ENCODE measurements at regions not wholly inside any gene's neighbourhood (a gene's known extent, or its start where the extent isn't known, plus 50 kb on each side); places are given as distances from the start of the nearest gene placed in this dataset.

DNA sequence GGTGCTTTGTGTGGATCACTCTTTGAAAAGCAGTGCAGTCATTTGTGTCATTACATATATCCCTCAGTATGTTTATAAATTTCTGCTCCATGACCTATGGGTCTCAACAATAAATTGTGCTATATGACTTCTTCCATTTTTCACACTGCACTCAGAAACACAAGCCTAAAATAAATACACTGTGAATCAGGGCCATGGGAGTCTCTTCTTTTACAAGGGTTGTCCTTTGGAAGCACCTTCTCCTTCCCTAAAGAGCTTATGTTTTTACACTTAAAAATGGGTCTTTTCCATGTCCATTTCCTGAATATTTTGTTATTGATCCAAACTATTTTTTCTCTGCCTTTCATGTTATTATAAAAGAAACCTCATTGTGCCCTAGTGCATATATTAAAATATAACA, 108.3 kb upstream of the MEOX2 start:
- H3K27ac ChIP-seq (ENCODE audit: low read length) = no peak overlapping the region
- no peaks in the 10 kb centered on the region for H3K36me3 ChIP-seq (ENCODE audit: control insufficient read depth, insufficient read depth, low read length)
- no peaks in the 10 kb centered on the region for H3K4me1 ChIP-seq (ENCODE audit: control insufficient read depth, insufficient read depth, low read length)
- H3K9me3 ChIP-seq (ENCODE audit: control insufficient read depth, insufficient read depth, low read depth, low read length) = no peaks in the 10 kb centered on the region
- BruUV-seq (replicated peaks) = no TSS peak
- intact Hi-C loops (cut with micrococcal nuclease; ENCODE audit: unreplicated experiment) = no loop called here
- no peaks in the 10 kb centered on the region for H3K27me3 ChIP-seq (ENCODE audit: control insufficient read depth, insufficient read depth, low read length)
- DNase-seq (ENCODE audit: low read depth, low spot score) (no peak), ATAC-seq (no peak)
- no peak overlapping the region for H3K4me3 ChIP-seq (ENCODE audit: low read depth in 2 of 2, low read length in 2 of 2)
- in situ Hi-C loops (cut with HindIII; ENCODE audit: low pct_unique_long_range_greater_than_20kb, low sequenced_read_pairs) = no loop called here
- ChIA-PET CTCF (no interaction called here), POLR2A (no interaction called here)
- TF ChIP-seq, protein P1, sequence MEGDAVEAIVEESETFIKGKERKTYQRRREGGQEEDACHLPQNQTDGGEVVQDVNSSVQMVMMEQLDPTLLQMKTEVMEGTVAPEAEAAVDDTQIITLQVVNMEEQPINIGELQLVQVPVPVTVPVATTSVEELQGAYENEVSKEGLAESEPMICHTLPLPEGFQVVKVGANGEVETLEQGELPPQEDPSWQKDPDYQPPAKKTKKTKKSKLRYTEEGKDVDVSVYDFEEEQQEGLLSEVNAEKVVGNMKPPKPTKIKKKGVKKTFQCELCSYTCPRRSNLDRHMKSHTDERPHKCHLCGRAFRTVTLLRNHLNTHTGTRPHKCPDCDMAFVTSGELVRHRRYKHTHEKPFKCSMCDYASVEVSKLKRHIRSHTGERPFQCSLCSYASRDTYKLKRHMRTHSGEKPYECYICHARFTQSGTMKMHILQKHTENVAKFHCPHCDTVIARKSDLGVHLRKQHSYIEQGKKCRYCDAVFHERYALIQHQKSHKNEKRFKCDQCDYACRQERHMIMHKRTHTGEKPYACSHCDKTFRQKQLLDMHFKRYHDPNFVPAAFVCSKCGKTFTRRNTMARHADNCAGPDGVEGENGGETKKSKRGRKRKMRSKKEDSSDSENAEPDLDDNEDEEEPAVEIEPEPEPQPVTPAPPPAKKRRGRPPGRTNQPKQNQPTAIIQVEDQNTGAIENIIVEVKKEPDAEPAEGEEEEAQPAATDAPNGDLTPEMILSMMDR (IDR thresholded peaks at IDR 0.05) = no peak

DNA sequence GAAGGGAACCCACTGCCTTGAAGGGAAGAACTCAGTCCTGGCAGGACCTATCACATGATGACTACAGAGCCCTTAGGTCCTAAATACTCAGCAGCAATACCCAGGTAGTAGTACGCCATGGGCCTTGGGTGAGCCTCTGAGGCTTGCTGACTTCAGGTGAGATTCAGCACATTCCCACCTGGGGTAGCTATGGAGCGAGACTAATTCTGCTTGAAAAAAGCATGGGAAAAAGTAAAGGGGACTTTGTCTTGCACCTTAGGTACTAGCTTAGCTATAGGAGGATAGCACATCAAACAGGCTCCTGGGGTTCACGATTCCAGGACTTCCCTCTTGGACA, 98.2 kb upstream of the MEOX2 start:
- Histone ChIP-seq H3K9me3 (ENCODE audit: control insufficient read depth, insufficient read depth, low read depth, low read length) (no peaks in the 10 kb centered on the region), H3K4me1 (ENCODE audit: control insufficient read depth, insufficient read depth, low read length) (no peaks in the 10 kb centered on the region), H3K36me3 (ENCODE audit: control insufficient read depth, insufficient read depth, low read length) (no peaks in the 10 kb centered on the region), H3K27ac (ENCODE audit: low read length) (no peak overlapping the region), H3K27me3 (ENCODE audit: control insufficient read depth, insufficient read depth, low read length) (no peaks in the 10 kb centered on the region), H3K4me3 (ENCODE audit: low read depth in 2 of 2, low read length in 2 of 2) (no peak overlapping the region)
- intact Hi-C loops (cut with micrococcal nuclease; ENCODE audit: unreplicated experiment) (no loop called here), in situ Hi-C loops (cut with HindIII; ENCODE audit: low pct_unique_long_range_greater_than_20kb, low sequenced_read_pairs) (no loop called here)
- ChIA-PET POLR2A (no interaction called here), CTCF (no interaction called here)
- no peak for DNase-seq (ENCODE audit: low read depth, low spot score)
- no peak for ATAC-seq
- BruUV-seq (replicated peaks) = no TSS peak
- TF ChIP-seq, protein P1 (IDR thresholded peaks at IDR 0.05) = no peak
- no peak for TF ChIP-seq TCF7L2 (IDR thresholded peaks at IDR 0.05; ENCODE audit: low read depth, low read length)
- TF ChIP-seq, protein P2, sequence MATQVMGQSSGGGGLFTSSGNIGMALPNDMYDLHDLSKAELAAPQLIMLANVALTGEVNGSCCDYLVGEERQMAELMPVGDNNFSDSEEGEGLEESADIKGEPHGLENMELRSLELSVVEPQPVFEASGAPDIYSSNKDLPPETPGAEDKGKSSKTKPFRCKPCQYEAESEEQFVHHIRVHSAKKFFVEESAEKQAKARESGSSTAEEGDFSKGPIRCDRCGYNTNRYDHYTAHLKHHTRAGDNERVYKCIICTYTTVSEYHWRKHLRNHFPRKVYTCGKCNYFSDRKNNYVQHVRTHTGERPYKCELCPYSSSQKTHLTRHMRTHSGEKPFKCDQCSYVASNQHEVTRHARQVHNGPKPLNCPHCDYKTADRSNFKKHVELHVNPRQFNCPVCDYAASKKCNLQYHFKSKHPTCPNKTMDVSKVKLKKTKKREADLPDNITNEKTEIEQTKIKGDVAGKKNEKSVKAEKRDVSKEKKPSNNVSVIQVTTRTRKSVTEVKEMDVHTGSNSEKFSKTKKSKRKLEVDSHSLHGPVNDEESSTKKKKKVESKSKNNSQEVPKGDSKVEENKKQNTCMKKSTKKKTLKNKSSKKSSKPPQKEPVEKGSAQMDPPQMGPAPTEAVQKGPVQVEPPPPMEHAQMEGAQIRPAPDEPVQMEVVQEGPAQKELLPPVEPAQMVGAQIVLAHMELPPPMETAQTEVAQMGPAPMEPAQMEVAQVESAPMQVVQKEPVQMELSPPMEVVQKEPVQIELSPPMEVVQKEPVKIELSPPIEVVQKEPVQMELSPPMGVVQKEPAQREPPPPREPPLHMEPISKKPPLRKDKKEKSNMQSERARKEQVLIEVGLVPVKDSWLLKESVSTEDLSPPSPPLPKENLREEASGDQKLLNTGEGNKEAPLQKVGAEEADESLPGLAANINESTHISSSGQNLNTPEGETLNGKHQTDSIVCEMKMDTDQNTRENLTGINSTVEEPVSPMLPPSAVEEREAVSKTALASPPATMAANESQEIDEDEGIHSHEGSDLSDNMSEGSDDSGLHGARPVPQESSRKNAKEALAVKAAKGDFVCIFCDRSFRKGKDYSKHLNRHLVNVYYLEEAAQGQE (IDR thresholded peaks at IDR 0.05; ENCODE audit: insufficient read depth in 1 of 2, low read depth in 2 of 2, low read length in 1 of 2) = no peak
- TF ChIP-seq POLR2AphosphoS5 (IDR thresholded peaks at IDR 0.05; ENCODE audit: low read depth, low read length) = no peak
- TF ChIP-seq SIN3A (IDR thresholded peaks at IDR 0.05; ENCODE audit: borderline replicate concordance, insufficient read depth, low read depth, low read length) = no peak

Measured in Panc1 (cell line).